BJ (cell line): ENCODE measurements at regions not wholly inside any gene's neighbourhood (a gene's known extent, or its start where the extent isn't known, plus 50 kb on each side); places are given as distances from the start of the nearest gene placed in this dataset.
"Not testable (repeated sequence)": the region's sequence is repeated elsewhere in the genome, so short reads cannot be mapped to it uniquely, and the experiment has no call there.

Source experiments
- CTCF ChIA-PET: fragments of 350-600 bp; formaldehyde crosslinking; extraction: SDS; loops from one replicate; lab custom pipeline; 2021; ENCODE audit warnings: antibody characterized with exemption, inconsistent platforms; lab: Yijun Ruan, JAX
- POLR2A ChIA-PET: fragments of 300-600 bp; sonication (Branson Sonifier 250); formaldehyde crosslinking; extraction: SDS; loops from one replicate; lab custom pipeline; 2021; ENCODE audit warnings: antibody characterized with exemption; lab: Charles Lee
- DNase-seq: peaks from one replicate; pipeline ENCODE4 v3.0.0-alpha.2; 2011; ENCODE audit warnings: low read depth
- H3K27me3 ChIP-seq: 2 replicates; pipeline ENCODE4 v1.6.0; 2011; ENCODE audit warnings: low read length; ENCODE audit not compliant: control insufficient read depth, insufficient read depth
- H3K36me3 ChIP-seq: 2 replicates; pipeline ENCODE4 v1.5.1; 2011; ENCODE audit warnings: low read length; ENCODE audit not compliant: control insufficient read depth, insufficient read depth
- H3K4me3 ChIP-seq: 2 replicates; pipeline ENCODE4 v1.5.1; 2011; ENCODE audit warnings: low read depth, mild to moderate bottlenecking, control low read depth, low read length
- TF ChIP-seq, protein P1 (sequence below): IDR thresholded peaks from 2 replicates; pipeline ENCODE4 v1.5.1; 2011; ENCODE audit warnings: low read depth, mild to moderate bottlenecking, control low read depth, inconsistent platforms, low read length, moderate library complexity; ENCODE audit not compliant: insufficient read depth

GRCh38 chr1:245062741-245063305 is 92.0 kb upstream of the KIF26B start:
- ChIA-PET POLR2A (no interaction called here), CTCF (interaction anchor here (0.6 to 4.2 kb wide), 3 partner anchors 11 to 1423 kb away, joined by 4 to 18 read pairs (median 5); no protein-coding TSS in a partner anchor)
- DNase-seq = no peak
- TF ChIP-seq, protein P1, sequence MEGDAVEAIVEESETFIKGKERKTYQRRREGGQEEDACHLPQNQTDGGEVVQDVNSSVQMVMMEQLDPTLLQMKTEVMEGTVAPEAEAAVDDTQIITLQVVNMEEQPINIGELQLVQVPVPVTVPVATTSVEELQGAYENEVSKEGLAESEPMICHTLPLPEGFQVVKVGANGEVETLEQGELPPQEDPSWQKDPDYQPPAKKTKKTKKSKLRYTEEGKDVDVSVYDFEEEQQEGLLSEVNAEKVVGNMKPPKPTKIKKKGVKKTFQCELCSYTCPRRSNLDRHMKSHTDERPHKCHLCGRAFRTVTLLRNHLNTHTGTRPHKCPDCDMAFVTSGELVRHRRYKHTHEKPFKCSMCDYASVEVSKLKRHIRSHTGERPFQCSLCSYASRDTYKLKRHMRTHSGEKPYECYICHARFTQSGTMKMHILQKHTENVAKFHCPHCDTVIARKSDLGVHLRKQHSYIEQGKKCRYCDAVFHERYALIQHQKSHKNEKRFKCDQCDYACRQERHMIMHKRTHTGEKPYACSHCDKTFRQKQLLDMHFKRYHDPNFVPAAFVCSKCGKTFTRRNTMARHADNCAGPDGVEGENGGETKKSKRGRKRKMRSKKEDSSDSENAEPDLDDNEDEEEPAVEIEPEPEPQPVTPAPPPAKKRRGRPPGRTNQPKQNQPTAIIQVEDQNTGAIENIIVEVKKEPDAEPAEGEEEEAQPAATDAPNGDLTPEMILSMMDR = no peak
- H3K4me3 ChIP-seq = no peak overlapping the region
- no peaks in the 10 kb centered on the region for H3K27me3 ChIP-seq
- H3K36me3 ChIP-seq = no peaks in the 10 kb centered on the region

DNA sequence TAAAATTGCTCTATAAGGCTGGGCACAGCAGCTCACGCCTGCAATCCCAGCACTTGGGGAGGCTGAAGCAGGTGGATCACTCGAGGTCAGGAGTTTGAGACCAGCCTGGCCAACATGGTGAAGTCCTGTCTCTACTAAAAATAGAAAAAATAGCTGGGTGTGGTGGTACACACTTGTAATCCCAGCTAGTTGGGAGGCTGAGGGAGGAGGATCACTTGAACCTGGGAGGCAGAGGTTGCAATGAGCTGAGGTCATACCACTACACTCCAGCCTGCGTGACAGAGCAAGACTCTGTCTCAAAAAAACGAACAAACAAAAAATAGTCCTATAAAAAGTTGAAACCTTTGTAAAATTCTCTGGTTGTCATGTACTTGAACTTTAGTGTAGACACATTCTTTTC is 93.0 kb upstream of the KIF26B start:
- H3K36me3 ChIP-seq, H3K27me3 ChIP-seq, DNase-seq, H3K4me3 ChIP-seq, POLR2A ChIA-PET: not testable (repeated sequence)
- CTCF ChIA-PET = interaction anchor here (2.1 to 4.2 kb wide), 2 partner anchors 10 to 19 kb away, joined by 5 to 18 read pairs; no protein-coding TSS in a partner anchor

DNA sequence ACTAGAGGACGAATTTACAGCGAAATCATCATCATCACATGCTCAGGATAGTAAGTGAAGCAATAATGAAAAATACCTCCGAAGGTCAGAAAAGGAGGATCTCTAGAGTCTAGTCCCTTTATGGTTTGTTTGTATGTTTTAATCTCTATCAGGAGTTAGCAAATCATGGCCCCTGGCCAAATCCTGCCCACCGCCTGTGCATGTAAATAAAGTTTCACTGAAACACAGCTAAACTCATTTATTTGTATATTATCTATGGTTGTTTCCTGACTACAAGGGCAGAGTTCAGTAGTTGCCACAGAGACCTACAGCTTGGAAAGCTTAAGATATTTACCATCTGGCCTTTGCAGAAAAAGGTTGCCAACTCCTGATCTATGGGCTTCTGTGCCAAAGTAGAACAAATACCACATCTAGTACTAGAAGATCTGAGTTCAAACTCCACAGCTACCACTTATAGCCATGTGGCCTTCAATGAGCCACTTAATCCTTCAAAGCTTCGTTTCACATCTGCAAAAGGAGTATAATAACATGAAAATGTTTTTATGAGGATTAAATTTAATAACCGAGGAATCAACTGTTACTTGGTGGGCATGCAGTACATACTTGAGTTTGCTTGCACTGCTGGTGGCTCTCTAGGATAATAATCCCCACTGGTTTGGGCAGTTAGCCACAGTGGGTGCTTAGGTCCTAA is 94.0 kb upstream of the KIF26B start:
- Histone ChIP-seq H3K36me3 (no peaks in the 10 kb centered on the region), H3K4me3 (no peak overlapping the region), H3K27me3 (no peaks in the 10 kb centered on the region)
- ChIA-PET POLR2A (no interaction called here), CTCF (interaction anchor here (0.6 to 4.2 kb wide), 4 partner anchors 11 to 553 kb away, joined by 3 to 18 read pairs (median 4); no protein-coding TSS in a partner anchor)
- DNase-seq = no peak
- TF ChIP-seq, protein P1 = no peak

DNA sequence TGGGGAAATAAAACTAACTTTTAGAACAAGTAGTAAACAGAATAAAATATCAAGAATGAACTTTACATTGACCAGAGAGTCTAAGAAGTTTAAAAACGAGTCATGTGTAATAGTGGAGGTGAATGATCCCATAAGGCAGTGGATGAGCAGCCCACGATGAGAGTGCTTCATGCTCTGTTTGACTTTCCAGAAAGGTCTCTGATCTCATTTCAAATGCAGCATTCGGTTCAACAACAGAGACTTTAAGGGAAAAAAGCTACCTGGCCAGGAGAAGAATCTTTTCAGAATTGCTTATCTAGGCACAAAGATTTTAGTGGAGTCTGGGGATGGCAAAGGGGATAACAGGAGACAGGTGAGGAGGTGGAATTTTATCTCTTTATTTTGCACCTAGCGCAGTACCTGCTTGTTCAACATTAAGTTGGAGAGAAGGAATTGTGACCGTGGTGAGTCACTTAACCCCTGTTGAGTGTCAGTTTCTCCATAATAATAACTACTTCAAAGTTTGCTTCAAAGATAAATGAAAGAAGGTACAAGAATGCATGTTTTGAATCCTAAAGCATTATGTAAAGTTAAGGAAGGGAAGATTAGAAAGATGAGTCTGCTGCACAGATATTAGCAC is 94.9 kb upstream of the KIF26B start:
- no peaks in the 10 kb centered on the region for H3K36me3 ChIP-seq
- DNase-seq = no peak
- POLR2A ChIA-PET = no interaction called here
- CTCF ChIA-PET = interaction anchor here (1.5 to 4.2 kb wide), 2 partner anchors 10 to 17 kb away, joined by 4 to 18 read pairs; no protein-coding TSS in a partner anchor
- no peaks in the 10 kb centered on the region for H3K27me3 ChIP-seq
- TF ChIP-seq, protein P1 = no peak
- H3K4me3 ChIP-seq = no peak overlapping the region

DNA sequence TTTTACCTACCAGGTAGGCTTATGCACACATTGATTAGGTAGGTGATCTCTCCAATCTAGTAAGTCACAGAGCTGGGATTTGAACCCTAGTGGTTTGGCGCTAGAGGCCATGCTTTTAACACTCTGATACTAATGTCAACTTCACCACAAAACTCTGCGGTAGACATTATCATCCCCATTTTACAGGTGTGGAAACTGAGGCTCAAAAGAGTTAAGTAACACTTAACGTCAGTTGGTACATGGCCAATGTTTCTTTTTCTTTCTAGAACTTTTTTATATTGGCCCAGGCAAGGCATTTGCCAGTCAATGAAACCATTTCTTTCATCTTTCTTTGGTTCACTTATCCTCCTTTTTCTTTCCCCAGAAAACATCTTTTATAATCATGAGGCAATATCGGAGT is 95.9 kb upstream of the KIF26B start:
- Histone ChIP-seq H3K4me3 (no peak overlapping the region), H3K27me3 (no peaks in the 10 kb centered on the region), H3K36me3 (no peaks in the 10 kb centered on the region)
- TF ChIP-seq, protein P1 = no peak
- POLR2A ChIA-PET = no interaction called here
- CTCF ChIA-PET = interaction anchor here (4.2 kb wide), 1 partner anchor 16 kb away, joined by 18 read pairs; no protein-coding TSS in a partner anchor
- no peak for DNase-seq
